OCI-LY1 (cell line): ENCODE measurements at regions not wholly inside any gene's neighbourhood (a gene's known extent, or its start where the extent isn't known, plus 50 kb on each side); places are given as distances from the start of the nearest gene placed in this dataset.

Source experiments
- H2AFZ ChIP-seq: fragments of 200-600 bp; sonication (generic), shearing (Covaris generic); 2 replicates; pipeline ENCODE4 v1.6.0; 2014; ENCODE audit warnings: antibody characterized with exemption, mild to moderate bottlenecking, low read length
- H3F3A ChIP-seq: fragments of 200-600 bp; sonication (generic), shearing (Covaris generic); 2 replicates; pipeline ENCODE4 v1.6.0; 2014; ENCODE audit warnings: mild to moderate bottlenecking, antibody characterized with exemption, low read length, moderate library complexity; ENCODE audit not compliant: insufficient read depth
- H3K27ac ChIP-seq: fragments of 200-600 bp; sonication (generic); 2 replicates; pipeline ENCODE4 v1.5.1; 2014; ENCODE audit warnings: low read length, mixed run types, mild to moderate bottlenecking, low read depth; ENCODE audit not compliant: poor library complexity, severe bottlenecking
- H3K27me3 ChIP-seq: fragments of 200-600 bp; sonication (generic); 2 replicates; pipeline ENCODE4 v1.6.0; 2014; ENCODE audit warnings: antibody characterized with exemption, mild to moderate bottlenecking, low read length, moderate library complexity; ENCODE audit not compliant: insufficient read depth
- H3K36me3 ChIP-seq: fragments of 200-600 bp; sonication (generic); 2 replicates; pipeline ENCODE4 v1.6.1; 2014; ENCODE audit warnings: mild to moderate bottlenecking, antibody characterized with exemption, low read length, moderate library complexity, mixed read lengths; ENCODE audit not compliant: insufficient read depth
- H3K4me1 ChIP-seq: fragments of 200-600 bp; sonication (generic); 2 replicates; pipeline ENCODE4 v1.5.1; 2014; ENCODE audit warnings: mild to moderate bottlenecking, low read length, moderate library complexity; ENCODE audit not compliant: insufficient read depth, severe bottlenecking
- H3K4me2 ChIP-seq: fragments of 200-600 bp; sonication (generic), shearing (Covaris generic); 2 replicates; pipeline ENCODE4 v1.6.1; 2014; ENCODE audit warnings: low read length
- H3K4me3 ChIP-seq: fragments of 200-600 bp; sonication (generic); 2 replicates; pipeline ENCODE4 v1.5.1; 2014; ENCODE audit warnings: low read length, low read depth, mild to moderate bottlenecking, mixed read lengths; ENCODE audit not compliant: poor library complexity, severe bottlenecking
- H3K79me2 ChIP-seq: fragments of 200-600 bp; shearing (Covaris generic); 2 replicates; pipeline ENCODE4 v1.6.1; 2016; ENCODE audit warnings: mixed run types, low read length, mixed read lengths; ENCODE audit not compliant: insufficient read depth
- H3K9ac ChIP-seq: fragments of 200-600 bp; sonication (generic), shearing (Covaris generic); 2 replicates; pipeline ENCODE4 v1.6.1; 2014; ENCODE audit warnings: mild to moderate bottlenecking, low read length, mixed read lengths
- H3K9me2 ChIP-seq: fragments of 200-600 bp; sonication (generic), shearing (Covaris generic); 2 replicates; pipeline ENCODE4 v1.6.1; 2014; ENCODE audit warnings: low read depth, mild to moderate bottlenecking, low read length, mixed read lengths
- H3K9me3 ChIP-seq: fragments of 200-600 bp; shearing (Covaris generic); 2 replicates; pipeline ENCODE4 v1.6.1; 2014; ENCODE audit warnings: low read length, mixed read lengths
- H4K20me1 ChIP-seq: fragments of 200-600 bp; sonication (generic), shearing (Covaris generic); 2 replicates; pipeline ENCODE4 v1.6.0; 2016; ENCODE audit warnings: mild to moderate bottlenecking, low read length; ENCODE audit not compliant: insufficient read depth
- CTCF ChIP-seq: fragments of 200-600 bp; sonication (generic), shearing (Covaris generic); IDR thresholded peaks from 2 replicates; pipeline ENCODE4 v1.5.1; 2017; ENCODE audit warnings: mild to moderate bottlenecking, antibody characterized with exemption, low read length, moderate library complexity, mixed read lengths
- EZH2 ChIP-seq: fragments of 200-600 bp; sonication (generic), shearing (Covaris generic); IDR thresholded peaks from 2 replicates; pipeline ENCODE4 v1.8.0; 2017; ENCODE audit warnings: borderline replicate concordance, mixed run types, mild to moderate bottlenecking, antibody characterized with exemption, low read length, moderate library complexity, mixed read lengths

GRCh38 chr10:111852801-111853200 lies 330.8 kb downstream of the GPAM start:
- Histone ChIP-seq H2AFZ (no peak overlapping the region), H3K4me2 (no peak overlapping the region), H3K9me2 (no peaks in the 10 kb centered on the region), H3K9ac (no peak overlapping the region), H3K4me1 (no peaks in the 10 kb centered on the region), H3K4me3 (no peak overlapping the region), H3K36me3 (no peaks in the 10 kb centered on the region), H3K27ac (no peak overlapping the region), H3K27me3 (no peaks in the 10 kb centered on the region), H3K79me2 (no peaks in the 10 kb centered on the region), H4K20me1 (no peaks in the 10 kb centered on the region), H3F3A (no peaks in the 10 kb centered on the region), H3K9me3 (no peaks in the 10 kb centered on the region)
- TF ChIP-seq EZH2 (no peak), CTCF (no peak)

- Histone ChIP-seq H3K4me3 (no peak overlapping the region), H3F3A (no peaks in the 10 kb centered on the region), H3K9me2 (no peaks in the 10 kb centered on the region), H3K9ac (no peak overlapping the region), H3K9me3 (no peaks in the 10 kb centered on the region), H3K27ac (no peak overlapping the region), H4K20me1 (no peaks in the 10 kb centered on the region), H3K4me2 (no peak overlapping the region), H3K27me3 (no peaks in the 10 kb centered on the region), H3K36me3 (no peaks in the 10 kb centered on the region), H3K4me1 (no peaks in the 10 kb centered on the region), H3K79me2 (no peaks in the 10 kb centered on the region), H2AFZ (no peak overlapping the region)
- no peak for TF ChIP-seq CTCF
- TF ChIP-seq EZH2, result no peak
These were observed 326.9 kb downstream of the GPAM start for GRCh38 chr10:111856631-111857030.

- Histone ChIP-seq H3F3A (no peaks in the 10 kb centered on the region), H3K36me3 (no peaks in the 10 kb centered on the region), H2AFZ (no peak overlapping the region), H4K20me1 (no peaks in the 10 kb centered on the region), H3K4me2 (no peak overlapping the region), H3K9me3 (no peaks in the 10 kb centered on the region), H3K79me2 (no peaks in the 10 kb centered on the region), H3K9ac (no peak overlapping the region), H3K9me2 (no peaks in the 10 kb centered on the region), H3K4me1 (no peaks in the 10 kb centered on the region), H3K27me3 (no peaks in the 10 kb centered on the region), H3K27ac (no peak overlapping the region), H3K4me3 (no peak overlapping the region)
- TF ChIP-seq EZH2 (no peak), CTCF (no peak)
These were observed 318.0 kb downstream of the GPAM start for GRCh38 chr10:111865550-111865949.
